IMR-90 (cell line): ENCODE measurements at regions not wholly inside any gene's neighbourhood (a gene's known extent, or its start where the extent isn't known, plus 50 kb on each side); places are given as distances from the start of the nearest gene placed in this dataset.

ENCODE experiments used
- ATAC-seq: fragments of 200-7000 bp; cut with Tn5 transposase; 2 replicates; pipeline ENCODE4 v1.9.1; 2020; ENCODE audit warnings: low read depth, mild to moderate bottlenecking, moderate library complexity
- BruUV-seq: library from RNA; stranded (reverse); fragments of 400-500 nt; replicated peaks from 2 replicates; lab custom pipeline; 2021; lab: Mats Ljungman, UMichigan
- CTCF ChIA-PET: fragments of 300-600 bp; formaldehyde crosslinking; extraction: SDS; loops from one replicate; lab custom pipeline; 2021; ENCODE audit warnings: antibody characterized with exemption; lab: Yijun Ruan, JAX
- POLR2A ChIA-PET: fragments of 300-600 bp; sonication (Branson Sonifier 250); formaldehyde crosslinking; loops from one replicate; lab custom pipeline; 2022; ENCODE audit warnings: antibody characterized with exemption; ENCODE audit not compliant: unreplicated experiment; lab: Charles Lee
- DNase-seq: peaks from one replicate; pipeline ENCODE4 v3.0.0; 2013
- H2AFZ ChIP-seq: replicated peaks from 2 replicates; pipeline ENCODE3; 2013; ENCODE audit warnings: low read length, mild to moderate bottlenecking; ENCODE audit not compliant: poor library complexity
- H2AK5ac ChIP-seq: 2 replicates; pipeline ENCODE4 v1.6.1; 2013; ENCODE audit warnings: low read depth, low read length, inconsistent platforms
- H2AK9ac ChIP-seq: replicated peaks from 2 replicates; pipeline ENCODE3; 2013; ENCODE audit warnings: mild to moderate bottlenecking, low read depth, low read length, moderate library complexity; ENCODE audit not compliant: poor library complexity
- H2BK120ac ChIP-seq: 2 replicates; pipeline ENCODE4 v1.6.1; 2013; ENCODE audit warnings: low read depth, low read length, inconsistent platforms
- H2BK15ac ChIP-seq: 3 replicates; pipeline ENCODE4 v1.6.1; 2013; ENCODE audit warnings: low read depth, low read length, inconsistent platforms
- H2BK20ac ChIP-seq: 2 replicates; pipeline ENCODE4 v1.6.1; 2013; ENCODE audit warnings: low read depth, mild to moderate bottlenecking, inconsistent platforms, low read length, moderate library complexity
- H2BK5ac ChIP-seq: 2 replicates; pipeline ENCODE4 v1.6.1; 2013; ENCODE audit warnings: mild to moderate bottlenecking, low read depth, low read length, inconsistent platforms; ENCODE audit not compliant: poor library complexity, severe bottlenecking
- H3K14ac ChIP-seq: replicated peaks from 2 replicates; pipeline ENCODE4 v1.6.1; 2013; ENCODE audit warnings: low read depth, low read length, inconsistent platforms
- H3K18ac ChIP-seq: 2 replicates; pipeline ENCODE4 v1.6.1; 2013; ENCODE audit warnings: low read depth, low read length, control low read depth
- H3K23ac ChIP-seq: 2 replicates; pipeline ENCODE4 v1.6.1; 2013; ENCODE audit warnings: low read depth, low read length, inconsistent platforms
- H3K27ac ChIP-seq: 2 replicates; pipeline ENCODE4 v1.5.1; 2013; ENCODE audit warnings: mild to moderate bottlenecking, control low read depth, low read length; ENCODE audit not compliant: insufficient read depth
- H3K27me3 ChIP-seq: 2 replicates; pipeline ENCODE4 v1.6.1; 2013; ENCODE audit warnings: low read length; ENCODE audit not compliant: control insufficient read depth, insufficient read depth
- H3K36me3 ChIP-seq: 2 replicates; pipeline ENCODE4 v1.6.1; 2013; ENCODE audit warnings: low read length, mixed read lengths; ENCODE audit not compliant: control insufficient read depth, insufficient read depth
- H3K4ac ChIP-seq: 2 replicates; pipeline ENCODE4 v1.6.1; 2013; ENCODE audit warnings: low read depth, low read length, inconsistent platforms
- H3K4me1 ChIP-seq: 2 replicates; pipeline ENCODE4 v1.6.1; 2013; ENCODE audit warnings: low read length, mixed read lengths; ENCODE audit not compliant: control insufficient read depth, insufficient read depth
- H3K4me2 ChIP-seq: 2 replicates; pipeline ENCODE4 v1.6.1; 2013; ENCODE audit warnings: low read depth, mild to moderate bottlenecking, control low read depth, low read length, moderate library complexity
- H3K4me3 ChIP-seq: 2 replicates; pipeline ENCODE4 v1.5.1; 2013; ENCODE audit warnings: low read depth, mild to moderate bottlenecking, control low read depth, low read length, moderate library complexity; ENCODE audit not compliant: insufficient read depth
- H3K56ac ChIP-seq: 2 replicates; pipeline ENCODE4 v1.6.1; 2013; ENCODE audit warnings: low read length, inconsistent platforms; ENCODE audit not compliant: insufficient read depth; ENCODE audit errors: extremely low read depth
- H3K79me1 ChIP-seq, 2 experiments: 2 replicates each; pipeline ENCODE4 v1.6.1; 2013; ENCODE audit warnings: low read length in 2 of 2, inconsistent platforms in 1 of 2, low read depth in 1 of 2
- H3K9ac ChIP-seq: 2 replicates; pipeline ENCODE4 v1.6.1; 2013; ENCODE audit warnings: low read depth, low read length, control low read depth
- H3K9me1 ChIP-seq: 2 replicates; pipeline ENCODE4 v1.6.1; 2013; ENCODE audit warnings: low read length, inconsistent platforms; ENCODE audit not compliant: insufficient read depth
- H3K9me3 ChIP-seq: 2 replicates; pipeline ENCODE4 v1.6.1; 2013; ENCODE audit warnings: low read length; ENCODE audit not compliant: control insufficient read depth, insufficient read depth
- H4K20me1 ChIP-seq: 2 replicates; pipeline ENCODE4 v1.6.1; 2013; ENCODE audit warnings: low read length, inconsistent platforms; ENCODE audit not compliant: insufficient read depth
- H4K5ac ChIP-seq: 2 replicates; pipeline ENCODE4 v1.6.1; 2013; ENCODE audit warnings: mild to moderate bottlenecking, low read depth, low read length, control low read depth
- H4K8ac ChIP-seq, 2 experiments: 2 replicates each; pipeline ENCODE4 v1.6.1; 2013; ENCODE audit warnings: low read depth in 2 of 2, low read length in 2 of 2, control low read depth in 1 of 2, inconsistent platforms in 1 of 2
- H4K91ac ChIP-seq: 2 replicates; pipeline ENCODE4 v1.6.1; 2013; ENCODE audit warnings: low read depth, low read length, inconsistent platforms; ENCODE audit not compliant: insufficient read depth
- BHLHE40 ChIP-seq: fragments of 150-350 bp; IDR thresholded peaks from 2 replicates; pipeline ENCODE4 v1.6.1; 2016; ENCODE audit warnings: mild to moderate bottlenecking, low read depth, low read length
- CEBPB ChIP-seq: IDR thresholded peaks from 2 replicates; pipeline ENCODE4 v1.6.1; 2012; ENCODE audit warnings: low read depth, low read length, improper control_type of control experiment
- CHD1 ChIP-seq: IDR thresholded peaks from 2 replicates; pipeline ENCODE4 v1.6.1; 2012; ENCODE audit warnings: low read depth, low read length, improper control_type of control experiment
- CTCF ChIP-seq: conservative IDR thresholded peaks from 2 replicates; pipeline ENCODE4 v1.5.1; 2012; ENCODE audit warnings: mild to moderate bottlenecking, low read depth, low read length, improper control_type of control experiment
- MAFK ChIP-seq: IDR thresholded peaks from 2 replicates; pipeline ENCODE4 v1.6.1; 2012; ENCODE audit warnings: low read depth, low read length, improper control_type of control experiment
- MAZ ChIP-seq: IDR thresholded peaks from 2 replicates; pipeline ENCODE4 v1.6.1; 2012; ENCODE audit warnings: low read depth, mild to moderate bottlenecking, low read length, improper control_type of control experiment, moderate library complexity, borderline replicate concordance
- MXI1 ChIP-seq: IDR thresholded peaks from 2 replicates; pipeline ENCODE4 v1.6.1; 2012; ENCODE audit warnings: low read depth, mild to moderate bottlenecking, low read length, moderate library complexity, borderline replicate concordance
- NFE2L2 ChIP-seq: fragments of 150-350 bp; IDR thresholded peaks from 2 replicates; pipeline ENCODE4 v1.6.1; 2016; ENCODE audit warnings: low read depth, mild to moderate bottlenecking, low read length
- POLR2A ChIP-seq: IDR thresholded peaks from 2 replicates; pipeline ENCODE4 v1.6.1; 2012; ENCODE audit warnings: mild to moderate bottlenecking, low read depth, low read length
- RAD21 ChIP-seq: IDR thresholded peaks from 2 replicates; pipeline ENCODE4 v1.6.1; 2012; ENCODE audit warnings: low read length, improper control_type of control experiment
- RCOR1 ChIP-seq: IDR thresholded peaks from 2 replicates; pipeline ENCODE4 v1.6.1; 2012; ENCODE audit warnings: mild to moderate bottlenecking, low read length, improper control_type of control experiment; ENCODE audit not compliant: insufficient replicate concordance
- RFX5 ChIP-seq: IDR thresholded peaks from 2 replicates; pipeline ENCODE4 v1.8.0; 2012; ENCODE audit warnings: low read depth, mild to moderate bottlenecking, low read length, moderate library complexity
- WGBS, 2 experiments: methylation state at CpG; one replicate each; pipeline versions ENCODE4 v1.1.5 to v1.1.7; 2013; ENCODE audit warnings: missing lambda C conversion rate in 2 of 2; ENCODE audit not compliant: insufficient read length in 1 of 2; ENCODE audit errors: extremely low coverage in 2 of 2; 5-methylcytosine and 5-hydroxymethylcytosine counted together
- dilution Hi-C: fragments of 300-500 bp; cut with HindIII; formaldehyde crosslinking; loops from one replicate; pipeline ENCODE4 v1.14.3; 2018; ENCODE audit warnings: low sequenced_read_pairs; ENCODE audit not compliant: unreplicated experiment
- in situ Hi-C: fragments of 300-500 bp; cut with MboI; formaldehyde crosslinking; loops from 3 replicates; pipeline ENCODE4 v1.14.3; 2019; ENCODE audit warnings: low sequenced_read_pairs, inconsistent platforms, mixed read lengths
- intact Hi-C: fragments of 100-400 bp; cut with micrococcal nuclease; formaldehyde crosslinking; loops from 2 replicates; pipeline ENCODE4 v1.10.0; 2022
- TF ChIP-seq, protein P1 (sequence below): fragments of 150-350 bp; IDR thresholded peaks from 2 replicates; pipeline ENCODE4 v1.6.1; 2016; ENCODE audit warnings: low read depth, mild to moderate bottlenecking, low read length, moderate library complexity, borderline replicate concordance

DNA sequence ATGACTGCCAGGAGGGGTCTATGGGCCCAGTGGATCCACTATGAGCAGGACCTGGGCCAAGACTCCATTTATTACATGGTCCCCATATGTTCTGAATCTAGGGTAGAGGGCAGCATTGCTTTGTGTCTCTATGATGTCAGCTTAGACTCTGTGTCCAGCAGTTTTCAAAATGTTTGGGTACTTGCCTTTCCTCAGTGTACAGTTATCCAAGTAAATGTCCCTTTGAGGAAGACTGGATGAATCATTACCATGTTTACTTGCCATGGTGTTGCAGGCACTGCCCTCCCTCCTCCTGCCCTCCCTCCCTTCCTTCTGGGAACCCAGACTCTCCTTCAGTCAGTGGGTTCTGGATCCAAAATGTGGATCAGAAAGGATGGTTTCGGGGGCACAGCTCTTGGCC is 108.6 kb downstream of the NRN1 start:
- WGBS, 2 experiments: no CpG with 5 or more reads among the region's 1 CpG
- H3K27ac ChIP-seq: no peak overlapping the region
- no peak overlapping the region for H2BK120ac ChIP-seq
- H3K56ac ChIP-seq: no peak overlapping the region
- H4K20me1 ChIP-seq: no peaks in the 10 kb centered on the region
- H3K9ac ChIP-seq: no peak overlapping the region
- H4K8ac ChIP-seq: no peak overlapping the region
- no peak overlapping the region for H2AK5ac ChIP-seq
- H2AK9ac ChIP-seq: no peak overlapping the region
- H3K36me3 ChIP-seq: no peaks in the 10 kb centered on the region
- H3K23ac ChIP-seq: no peak overlapping the region
- H3K9me1 ChIP-seq: no peaks in the 10 kb centered on the region
- H3K79me1 ChIP-seq: no peaks in the 10 kb centered on the region
- no peak overlapping the region for H3K4me2 ChIP-seq
- BruUV-seq: no TSS peak
- ATAC-seq (no peak), DNase-seq (no peak)
- H3K18ac ChIP-seq: no peak overlapping the region
- dilution Hi-C loops: no loop called here
- no peak overlapping the region for H3K14ac ChIP-seq
- no peak overlapping the region for H2BK20ac ChIP-seq
- no peaks in the 10 kb centered on the region for H3K27me3 ChIP-seq
- no peak overlapping the region for H2BK15ac ChIP-seq
- no peak overlapping the region for H4K91ac ChIP-seq
- no peak overlapping the region for H2BK5ac ChIP-seq
- no peak overlapping the region for H3K4me3 ChIP-seq
- no peak overlapping the region for H2AFZ ChIP-seq
- intact Hi-C loops: no loop called here
- no peaks in the 10 kb centered on the region for H3K4me1 ChIP-seq
- peaks cover 13% of the 10 kb centered on the region for H3K9me3 ChIP-seq
- ChIA-PET POLR2A (no interaction called here), CTCF (no interaction called here)
- TF ChIP-seq RFX5 (no peak), RAD21 (no peak), CHD1 (no peak), CEBPB (no peak), POLR2A (no peak), RCOR1 (no peak), BHLHE40 (no peak), MAFK (no peak), CTCF (no peak), MXI1 (no peak), NFE2L2 (no peak), MAZ (no peak)
- TF ChIP-seq, protein P1, sequence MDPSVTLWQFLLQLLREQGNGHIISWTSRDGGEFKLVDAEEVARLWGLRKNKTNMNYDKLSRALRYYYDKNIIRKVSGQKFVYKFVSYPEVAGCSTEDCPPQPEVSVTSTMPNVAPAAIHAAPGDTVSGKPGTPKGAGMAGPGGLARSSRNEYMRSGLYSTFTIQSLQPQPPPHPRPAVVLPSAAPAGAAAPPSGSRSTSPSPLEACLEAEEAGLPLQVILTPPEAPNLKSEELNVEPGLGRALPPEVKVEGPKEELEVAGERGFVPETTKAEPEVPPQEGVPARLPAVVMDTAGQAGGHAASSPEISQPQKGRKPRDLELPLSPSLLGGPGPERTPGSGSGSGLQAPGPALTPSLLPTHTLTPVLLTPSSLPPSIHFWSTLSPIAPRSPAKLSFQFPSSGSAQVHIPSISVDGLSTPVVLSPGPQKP: no peak
- in situ Hi-C loops: no loop called here
- H4K5ac ChIP-seq: no peak overlapping the region
- no peak overlapping the region for H3K4ac ChIP-seq
